A673 (cell line): ENCODE measurements at regions not wholly inside any gene's neighbourhood (a gene's known extent, or its start where the extent isn't known, plus 50 kb on each side); places are given as distances from the start of the nearest gene placed in this dataset.

Source experiments
- CTCF ChIP-seq: fragments of 300-800, 200-600 bp; sonication (generic); conservative IDR thresholded peaks from 2 replicates; pipeline ENCODE4 v1.5.1; 2017; ENCODE audit warnings: low read depth, mild to moderate bottlenecking, antibody characterized with exemption, low read length, moderate library complexity, mixed read lengths
- EZH2 ChIP-seq: fragments of 200-600 bp; sonication (generic); IDR thresholded peaks from 2 replicates; pipeline ENCODE4 v1.6.1; 2017; ENCODE audit warnings: borderline replicate concordance, low read depth, mild to moderate bottlenecking, mixed read lengths, antibody characterized with exemption, low read length; ENCODE audit not compliant: poor library complexity, severe bottlenecking

- TF ChIP-seq CTCF (no peak), EZH2 (no peak)
Observed at GRCh38 chr7:114309729-114310128, 104.9 kb upstream of the FOXP2 start.
